ENCODE measurements at regions not wholly inside any gene's neighbourhood (a gene's known extent, or its start where the extent isn't known, plus 50 kb on each side); places are given as distances from the start of the nearest gene placed in this dataset.

GRCh38 chr4:1523506-1523905 lies 117.3 kb upstream of the NKX1-1 start:
- DNase-seq, result no peak

GRCh38 chr4:1523033-1523432 lies 116.8 kb upstream of the NKX1-1 start:
- no peak for DNase-seq

- no peak for DNase-seq
Observed at GRCh38 chr4:1522606-1523005, 116.4 kb upstream of the NKX1-1 start.

- DNase-seq, result no peak
Observed at GRCh38 chr4:1521821-1522361, 115.6 kb upstream of the NKX1-1 start.

- peak; percentile 49 for DNase-seq
Observed at GRCh38 chr4:1520795-1521576, 114.7 kb upstream of the NKX1-1 start.

GRCh38 chr4:1519787-1520661 lies 113.8 kb upstream of the NKX1-1 start:
- no peak for DNase-seq

- DNase-seq, result no peak
Observed at GRCh38 chr4:1518997-1519700, 112.9 kb upstream of the NKX1-1 start.

GRCh38 chr4:1517592-1518411 lies 111.6 kb upstream of the NKX1-1 start:
- no peak for DNase-seq

- no peak for DNase-seq
Observed at GRCh38 chr4:1516881-1517480, 110.7 kb upstream of the NKX1-1 start.

- no peak for DNase-seq
Observed at GRCh38 chr4:1516261-1516660, 110.0 kb upstream of the NKX1-1 start.

- no peak for DNase-seq
Observed at GRCh38 chr4:1515763-1516162, 109.5 kb upstream of the NKX1-1 start.

- no peak for DNase-seq
Observed at GRCh38 chr4:1515156-1515555, 108.9 kb upstream of the NKX1-1 start.

GRCh38 chr4:1514612-1515011 lies 108.4 kb upstream of the NKX1-1 start:
- DNase-seq, result no peak

- DNase-seq, result no peak
Observed at GRCh38 chr4:1513936-1514483, 107.8 kb upstream of the NKX1-1 start.

GRCh38 chr4:1512738-1513660 lies 106.8 kb upstream of the NKX1-1 start:
- peak; percentile 71 for DNase-seq

- no peak for DNase-seq
Observed at GRCh38 chr4:1512051-1512737, 106.0 kb upstream of the NKX1-1 start.

- peak; percentile 32 for DNase-seq
Observed at GRCh38 chr4:1511441-1512041, 105.3 kb upstream of the NKX1-1 start.

- no peak for DNase-seq
Observed at GRCh38 chr4:1510931-1511330, 104.7 kb upstream of the NKX1-1 start.

GRCh38 chr4:1509366-1509765 lies 103.1 kb upstream of the NKX1-1 start:
- DNase-seq, result no peak
